Effector CD8-positive, alpha-beta T cell (primary cell): ENCODE measurements at regions not wholly inside any gene's neighbourhood (a gene's known extent, or its start where the extent isn't known, plus 50 kb on each side); places are given as distances from the start of the nearest gene placed in this dataset.

ENCODE experiments used
- DNase-seq: peaks from one replicate; lab custom pipeline; 2025; lab: John Stamatoyannopoulos, UW

DNA sequence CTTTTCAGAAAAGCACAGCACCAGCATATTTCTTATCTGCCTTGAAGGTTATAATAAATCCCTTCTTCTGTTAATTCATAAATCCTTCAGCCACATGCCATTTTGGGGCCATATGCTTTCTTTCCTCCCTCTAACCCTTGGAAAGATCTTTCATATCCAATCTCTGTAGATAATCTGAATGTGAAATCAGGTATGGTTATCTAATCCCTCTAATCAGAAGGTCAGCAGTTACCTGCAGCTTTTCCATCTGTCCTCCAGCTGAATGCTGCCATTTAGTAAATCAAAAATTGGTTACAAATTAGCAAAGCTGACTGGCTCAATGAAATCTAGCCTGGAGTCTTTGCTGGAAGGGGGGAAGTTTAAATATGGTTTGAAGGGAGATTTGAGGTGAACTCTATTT, 230.5 kb downstream of the PIK3C3 start:
- no peak for DNase-seq

DNA sequence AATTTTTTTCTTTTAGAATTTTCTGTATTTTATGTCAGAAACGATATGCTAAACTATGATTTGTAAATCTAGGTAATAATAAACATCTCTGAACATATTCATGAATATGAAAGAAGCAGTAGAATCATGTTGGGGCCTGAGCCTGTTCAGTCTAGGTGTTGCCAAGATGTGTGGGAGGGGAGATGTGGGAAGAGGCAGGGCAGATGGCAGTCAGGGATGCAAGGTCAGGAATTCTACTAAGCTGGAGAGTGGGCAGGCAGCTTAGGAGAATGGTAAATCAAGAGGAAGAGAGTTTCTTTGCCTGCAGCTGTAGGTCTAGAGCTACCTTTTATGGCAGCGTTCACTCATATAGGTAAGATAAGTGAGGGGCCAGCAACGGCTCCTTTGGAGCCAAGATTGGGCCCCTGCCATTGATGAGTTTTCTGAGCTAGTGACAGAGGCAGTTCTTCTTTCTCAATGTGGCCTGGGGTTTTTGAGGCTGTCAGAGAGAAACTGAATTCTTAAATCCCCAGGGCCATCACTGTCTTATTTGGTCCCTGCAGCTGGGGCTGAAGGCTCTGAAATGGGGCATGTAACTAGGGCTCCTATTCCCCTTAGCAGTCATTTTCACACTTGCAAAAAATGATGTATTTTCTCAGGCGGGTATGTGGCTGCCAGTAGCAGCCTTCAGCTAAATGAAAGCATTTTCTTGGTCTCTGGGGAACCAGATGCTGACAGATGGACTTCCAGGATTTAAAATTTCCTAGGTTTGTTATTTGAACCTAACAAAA, 232.8 kb downstream of the PIK3C3 start:
- DNase-seq, result no peak

DNA sequence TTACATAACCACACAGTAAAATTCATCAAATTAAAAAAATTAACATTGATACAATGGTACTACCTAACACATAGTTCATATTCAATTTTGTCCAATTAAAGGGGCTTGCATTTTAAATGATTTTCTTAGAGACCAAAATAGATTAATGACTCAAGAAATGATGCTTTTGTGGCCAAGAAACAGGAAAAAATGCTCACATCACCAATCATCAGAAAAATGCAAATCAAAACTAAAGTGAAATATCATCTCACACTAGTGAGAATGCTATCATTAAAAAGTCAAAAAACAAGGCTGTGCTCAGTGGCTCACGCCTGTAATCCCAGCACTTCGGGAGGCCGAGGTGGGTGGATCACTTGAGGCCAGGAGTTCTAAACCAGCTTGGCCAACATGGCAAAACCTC, 235.6 kb downstream of the PIK3C3 start:
- DNase-seq, result no peak

DNA sequence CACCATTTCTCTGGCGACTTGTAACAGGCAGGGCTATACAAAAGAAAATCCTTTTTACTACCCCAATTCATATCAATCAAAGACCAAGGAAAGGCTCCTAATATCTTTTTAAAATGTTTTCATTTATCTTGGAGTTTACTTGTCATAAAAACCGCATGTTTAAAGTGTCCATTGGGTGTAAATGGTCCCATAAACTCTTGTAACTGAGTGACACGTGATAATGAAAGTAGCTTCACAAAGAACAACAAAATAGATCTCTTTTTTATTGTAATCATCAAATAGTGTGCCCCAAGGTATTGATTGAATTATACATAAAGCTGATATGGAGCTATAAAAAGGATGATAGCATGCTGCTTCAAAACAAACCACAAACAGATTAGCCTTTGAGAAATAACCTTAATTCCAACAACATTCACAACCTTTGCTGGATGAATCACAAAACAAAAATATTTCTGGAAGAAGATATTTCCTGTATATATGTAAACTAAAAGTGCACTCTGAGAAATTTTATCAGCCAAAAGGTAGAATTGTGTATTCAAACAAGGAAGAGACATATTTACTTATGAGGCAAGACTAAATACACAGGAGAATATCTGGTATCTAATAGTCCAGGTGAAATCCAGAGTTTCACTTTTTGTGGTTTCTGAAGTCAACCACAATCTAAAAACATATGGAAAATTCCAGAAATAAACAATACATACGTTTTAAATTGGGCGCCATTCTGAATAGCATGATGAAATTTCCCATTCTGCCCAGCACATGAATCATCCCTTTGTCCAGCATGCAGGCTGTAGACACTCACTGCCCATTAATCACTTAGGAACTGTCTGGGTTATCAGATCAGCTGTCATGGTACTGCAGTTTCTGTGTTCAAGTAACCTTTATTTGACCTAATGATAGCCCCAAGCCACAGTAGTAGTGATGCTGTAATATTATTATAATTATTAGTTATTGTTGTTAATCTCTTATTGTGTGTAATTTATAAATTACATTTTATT, 237.5 kb downstream of the PIK3C3 start:
- DNase-seq, result no peak

DNA sequence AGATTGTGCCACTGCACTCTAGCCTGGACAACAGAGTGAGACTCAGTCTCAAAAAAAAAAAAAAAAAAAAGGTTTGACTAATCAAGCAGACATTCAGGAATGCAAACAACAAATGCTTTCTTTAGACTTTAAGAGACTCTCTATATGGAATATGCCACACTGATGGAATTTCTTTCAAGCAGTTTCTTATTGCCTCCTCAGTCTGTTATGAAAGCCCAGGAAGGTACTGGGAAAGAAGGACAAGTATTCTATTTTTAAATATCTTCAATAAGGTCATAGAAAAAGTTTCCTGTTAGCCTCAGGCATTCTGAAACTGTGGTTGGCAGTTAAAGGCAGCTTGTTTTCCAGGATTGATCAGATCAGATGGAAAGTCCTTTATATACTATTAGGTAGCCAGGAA, 241.6 kb downstream of the PIK3C3 start:
- DNase-seq, result no peak

DNA sequence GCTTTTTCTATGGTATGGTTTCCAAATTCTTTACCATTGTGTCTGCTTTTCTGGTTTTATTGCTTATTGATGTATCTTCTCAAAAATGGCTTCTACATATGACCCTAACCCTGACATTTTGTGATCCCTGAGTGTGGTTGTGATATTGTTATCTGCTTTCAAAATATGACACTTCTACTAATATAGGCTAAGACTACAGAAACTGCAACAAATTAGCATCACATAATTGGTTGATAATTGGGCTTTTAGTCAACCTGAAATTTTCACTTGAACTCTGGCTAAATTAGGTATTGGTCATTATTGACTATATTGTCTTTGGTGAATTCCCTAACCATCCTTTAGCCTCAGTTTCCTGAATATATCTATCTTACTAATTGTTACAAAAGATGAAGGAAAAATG, 246.1 kb downstream of the PIK3C3 start:
- no peak for DNase-seq

DNA sequence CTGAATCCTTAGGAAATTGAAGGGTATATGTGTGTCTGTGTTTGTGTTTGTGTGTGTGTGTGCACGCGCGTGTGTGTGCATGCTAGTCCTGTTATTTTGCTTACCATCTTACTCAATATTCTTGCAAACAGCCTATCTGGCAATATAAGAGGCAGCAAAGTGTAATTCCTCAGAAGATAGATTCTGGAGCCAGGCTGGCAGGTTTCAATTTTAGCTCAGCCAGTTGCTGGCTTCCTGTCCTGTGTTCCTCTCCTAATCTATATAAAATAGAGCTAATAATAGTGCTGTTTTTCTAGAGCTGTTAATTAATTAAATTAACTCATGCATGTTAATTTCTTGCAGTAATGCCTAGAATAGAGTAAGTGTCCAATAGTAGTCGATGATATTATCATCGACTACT, 256.2 kb downstream of the PIK3C3 start:
- no peak for DNase-seq

DNA sequence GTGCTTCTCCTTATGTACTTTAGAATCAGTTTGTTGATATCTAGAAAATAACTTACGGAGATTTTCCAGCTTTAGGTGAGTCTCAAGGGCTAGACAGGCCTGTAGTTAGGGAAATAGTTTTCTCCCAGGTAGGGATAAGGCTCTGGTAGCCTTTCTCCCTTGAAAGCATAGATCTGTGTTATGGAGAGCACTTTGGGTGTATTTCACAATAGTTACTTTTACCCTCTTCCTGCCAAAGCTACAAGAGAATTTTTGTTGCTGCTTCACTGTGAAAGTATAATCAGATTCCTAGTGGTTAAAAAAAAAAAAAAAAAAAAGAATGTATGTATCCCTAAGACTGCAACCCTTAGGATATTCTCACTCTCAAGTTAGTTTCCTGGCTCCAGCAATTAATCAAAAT, 267.5 kb downstream of the PIK3C3 start:
- DNase-seq, result no peak

DNA sequence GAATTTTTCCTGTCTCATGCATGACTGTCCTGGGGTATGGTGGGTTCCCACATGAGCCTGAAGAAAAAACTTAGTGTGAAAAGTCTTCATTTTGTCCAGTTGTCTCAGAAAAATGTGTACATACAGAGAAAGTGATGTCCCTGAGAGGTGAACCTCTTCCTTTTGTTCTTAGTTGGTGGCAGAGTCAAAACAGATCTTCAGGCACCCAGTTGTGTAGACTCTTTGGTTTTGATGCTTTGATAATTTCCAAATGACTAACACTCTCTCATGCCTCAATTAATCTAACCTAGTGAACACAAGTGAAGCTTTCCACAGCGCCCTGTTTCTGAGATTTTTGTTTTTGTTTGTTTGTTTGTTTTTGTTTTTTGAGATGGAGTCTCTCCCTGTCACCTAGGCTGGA, 273.5 kb downstream of the PIK3C3 start:
- no peak for DNase-seq

DNA sequence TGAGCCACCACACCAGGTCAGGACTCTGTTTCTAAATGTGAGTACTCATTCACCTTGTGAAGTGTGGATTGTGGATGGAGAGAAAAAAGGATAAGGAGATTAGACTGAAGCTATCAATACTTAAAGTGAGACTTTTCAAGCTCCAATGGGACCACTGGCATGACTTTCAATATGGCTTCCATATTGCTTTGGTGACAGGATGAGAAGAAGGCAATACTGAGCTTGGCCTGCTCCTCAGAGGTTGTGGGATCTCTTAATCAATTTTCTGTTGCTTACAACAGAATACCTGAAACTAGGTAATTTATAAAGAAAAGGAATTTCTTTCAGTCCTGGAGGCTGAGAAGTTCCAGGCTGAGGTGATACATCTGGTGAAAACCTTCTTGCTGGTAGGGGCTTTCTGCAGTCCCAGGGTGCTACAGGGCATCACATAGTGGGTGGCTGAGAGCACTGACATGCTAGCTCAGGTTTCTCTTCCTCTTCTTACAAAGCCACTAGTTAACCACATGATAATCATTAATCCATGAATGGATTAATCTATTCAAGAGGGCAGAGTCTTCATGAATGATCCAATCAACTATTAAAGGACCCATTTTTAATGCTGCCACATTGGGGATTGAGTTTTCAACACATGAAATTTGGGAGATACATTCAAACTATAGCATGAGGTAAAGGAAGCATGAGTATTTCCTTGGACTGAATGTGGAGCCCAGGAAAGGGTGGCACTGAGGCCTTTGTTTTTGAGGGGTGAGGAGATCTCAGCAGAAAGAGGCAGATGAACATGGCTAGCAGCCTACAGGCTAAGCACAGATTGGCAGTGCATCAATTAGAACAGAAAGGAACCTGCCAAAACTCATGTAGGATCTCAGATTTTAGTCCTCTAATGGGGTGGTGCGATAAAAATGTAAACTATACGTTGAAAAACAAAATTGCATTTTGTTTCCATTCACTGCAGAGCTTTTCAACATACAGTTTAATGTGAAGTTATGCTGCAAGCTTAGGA, 274.5 kb downstream of the PIK3C3 start:
- DNase-seq, result no peak

DNA sequence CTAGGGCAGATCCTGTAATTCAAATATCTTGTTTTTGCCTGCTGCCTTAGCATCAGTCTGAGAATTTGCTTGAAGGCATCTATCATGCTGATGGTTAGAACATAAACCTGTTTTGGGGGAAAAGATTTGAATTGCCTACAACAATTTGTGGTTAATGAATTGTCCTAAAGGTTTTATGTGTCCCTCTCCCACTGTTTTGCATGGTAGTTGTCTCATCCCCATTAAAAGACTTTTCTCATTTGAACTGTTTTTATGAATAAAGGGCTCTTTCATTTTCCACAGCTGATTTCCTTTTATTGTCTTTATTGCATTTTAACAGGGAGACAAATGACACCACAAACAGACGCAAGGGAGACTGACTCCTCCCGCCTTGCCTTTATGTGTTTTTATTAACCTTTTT, 275.6 kb downstream of the PIK3C3 start:
- no peak for DNase-seq

DNA sequence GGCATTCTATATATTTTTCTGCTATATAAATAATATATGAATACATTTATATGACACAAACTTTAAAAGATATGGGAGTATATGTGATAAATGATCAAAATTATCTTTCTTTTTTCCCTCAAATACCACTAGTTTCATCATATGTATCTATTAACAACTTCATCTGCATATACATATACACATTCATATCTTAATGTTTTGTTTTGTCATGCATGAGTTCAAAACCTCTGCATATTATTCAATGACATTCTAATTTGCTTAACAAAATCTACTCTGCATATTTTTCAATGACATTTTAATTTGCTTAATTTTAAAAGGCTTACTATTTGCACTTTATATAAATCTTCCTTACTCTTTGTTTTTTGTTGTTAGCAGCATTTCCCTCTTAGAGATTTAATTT, 276.2 kb downstream of the PIK3C3 start:
- no peak for DNase-seq

DNA sequence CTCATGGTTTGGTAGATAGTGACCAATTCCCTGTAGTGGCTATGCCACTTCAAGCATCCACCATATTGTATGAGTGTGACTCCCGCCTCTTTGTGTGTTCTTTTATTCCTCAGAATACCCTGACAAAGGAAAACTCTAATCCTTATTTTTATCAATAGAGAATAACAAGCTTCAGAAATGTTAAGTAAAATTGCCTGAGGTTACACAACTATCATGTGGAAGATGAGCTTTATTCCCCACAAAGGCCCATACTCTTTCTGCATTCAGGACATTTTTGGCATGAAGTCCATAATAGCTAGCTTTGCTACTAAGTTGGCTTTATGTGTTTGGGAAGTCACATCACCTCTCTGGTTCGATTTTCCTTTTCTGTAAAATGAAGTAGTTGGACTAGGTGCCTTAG, 276.8 kb downstream of the PIK3C3 start:
- no peak for DNase-seq

DNA sequence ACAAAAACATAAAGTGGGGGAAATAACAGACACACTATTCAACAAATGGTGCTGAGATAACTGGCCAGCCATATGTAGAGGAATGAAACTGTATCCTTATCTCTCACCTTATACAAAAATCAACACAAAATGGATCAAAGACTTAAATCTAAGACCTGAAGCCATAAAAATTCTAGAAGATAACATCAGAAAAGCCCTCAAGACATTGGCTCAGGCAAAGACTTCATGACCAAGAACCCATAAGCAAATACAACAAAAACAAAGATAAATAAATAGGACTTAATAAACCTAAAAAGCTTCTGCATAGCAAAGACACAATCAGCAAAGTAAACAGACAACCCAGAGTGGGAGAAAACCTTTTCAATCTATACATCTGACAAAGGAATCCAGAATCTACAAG, 278.9 kb downstream of the PIK3C3 start:
- no peak for DNase-seq

DNA sequence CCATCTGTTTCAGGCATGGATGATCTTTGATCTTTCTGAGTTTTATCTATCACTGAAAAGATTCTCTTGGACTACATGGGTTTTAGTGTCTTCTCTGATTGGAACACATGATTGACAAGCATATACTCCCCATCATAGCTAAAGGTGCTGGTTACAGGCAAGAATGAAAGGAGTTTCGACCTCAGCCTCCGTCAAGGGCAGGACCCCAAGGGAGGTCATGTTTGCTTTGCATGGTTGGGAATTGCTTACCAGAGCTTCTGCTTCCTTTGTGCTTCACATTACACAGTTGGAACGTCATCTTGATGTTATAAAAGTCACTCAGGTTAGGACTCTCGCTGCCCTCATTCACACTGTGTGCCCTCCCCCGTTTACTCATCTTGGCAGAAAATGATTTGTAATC, 287.7 kb downstream of the PIK3C3 start:
- no peak for DNase-seq

DNA sequence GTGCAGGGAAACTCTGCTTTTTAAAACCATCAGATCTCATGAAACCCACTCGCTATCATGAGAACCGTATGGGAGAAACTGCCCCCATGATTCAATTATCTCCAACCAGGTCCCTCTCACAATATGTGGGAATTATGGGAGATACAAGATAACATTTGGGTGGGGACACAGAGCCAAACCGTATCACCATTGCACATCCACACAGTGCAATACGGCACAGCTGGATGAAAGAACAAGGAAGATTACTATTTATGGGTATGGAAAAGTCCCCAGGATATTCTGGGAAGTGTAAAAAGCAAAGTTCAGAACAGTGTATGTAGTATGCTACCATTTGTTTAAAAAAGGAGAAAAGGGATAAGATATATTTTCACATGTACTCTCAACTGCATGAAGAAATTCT, 290.1 kb downstream of the PIK3C3 start:
- DNase-seq, result no peak

DNA sequence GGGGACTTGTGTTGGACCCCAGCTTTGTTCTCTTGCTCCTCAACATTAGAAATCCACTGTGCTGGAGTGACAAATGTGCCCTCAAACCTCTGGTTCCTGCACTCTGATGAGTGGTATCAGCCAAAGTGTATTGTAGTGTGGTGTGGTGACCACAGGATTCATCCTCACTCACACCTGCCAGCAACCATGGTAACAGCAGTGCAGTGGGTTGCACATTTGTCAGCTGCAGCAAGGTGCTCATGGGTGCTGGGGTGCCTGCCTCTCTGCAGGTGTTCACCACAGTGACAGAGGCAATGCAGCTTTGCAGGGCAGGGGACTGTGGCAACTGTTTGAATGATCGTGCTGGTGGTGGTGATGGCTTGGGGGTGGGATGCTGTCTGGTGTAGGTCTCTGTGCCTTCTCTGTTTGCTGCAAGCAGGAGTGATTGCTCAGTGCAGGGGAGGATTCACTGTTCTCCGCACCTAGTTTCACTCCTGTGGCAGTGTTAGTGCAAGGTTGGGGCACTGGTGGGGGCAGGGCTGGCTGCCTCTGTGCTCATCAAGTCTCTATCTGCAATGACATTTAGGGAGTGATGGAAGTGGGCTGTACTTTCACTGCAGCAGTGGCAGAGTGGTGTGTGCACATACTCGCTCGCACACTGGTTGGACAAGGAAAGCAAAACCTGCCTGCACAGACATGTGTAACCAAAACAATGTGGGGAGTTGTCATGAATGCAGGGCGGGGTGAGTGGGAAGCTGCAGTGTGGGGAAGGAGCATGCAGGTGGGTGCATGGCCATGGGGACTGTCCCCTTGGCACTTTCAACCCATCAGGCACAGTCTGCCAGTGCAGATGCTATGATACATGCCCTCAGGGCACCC, 301.1 kb downstream of the PIK3C3 start:
- no peak for DNase-seq

DNA sequence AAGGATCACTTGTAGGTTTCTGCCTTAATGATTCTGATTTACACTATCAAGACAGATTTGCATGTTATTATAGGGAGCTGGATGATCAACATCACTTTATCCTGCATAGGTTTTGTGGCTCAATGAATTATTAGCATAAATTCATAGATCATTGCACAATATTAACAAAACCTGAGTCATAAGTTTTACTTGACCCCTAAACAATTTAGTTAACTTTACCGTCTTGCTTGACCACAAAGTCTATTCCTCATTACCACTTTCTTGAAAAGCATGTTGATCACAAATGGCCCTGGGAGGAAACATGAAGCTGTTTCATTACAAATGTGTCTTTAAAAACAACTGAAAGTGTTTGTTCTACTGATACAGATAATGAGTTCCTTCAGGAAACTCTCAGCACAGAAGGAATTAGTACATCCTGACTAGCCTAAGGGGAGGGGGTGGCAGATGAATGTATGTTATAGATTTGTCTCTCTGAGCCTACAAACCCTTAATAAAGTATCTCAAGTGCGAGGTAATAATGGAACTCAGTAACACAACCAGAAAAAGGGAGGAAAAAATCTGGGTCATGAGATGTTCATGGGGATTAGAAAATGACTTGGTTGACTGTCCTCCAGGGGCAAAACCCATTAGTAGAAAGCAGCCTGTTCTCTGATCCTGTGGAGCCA, 303.4 kb downstream of the PIK3C3 start:
- no peak for DNase-seq

DNA sequence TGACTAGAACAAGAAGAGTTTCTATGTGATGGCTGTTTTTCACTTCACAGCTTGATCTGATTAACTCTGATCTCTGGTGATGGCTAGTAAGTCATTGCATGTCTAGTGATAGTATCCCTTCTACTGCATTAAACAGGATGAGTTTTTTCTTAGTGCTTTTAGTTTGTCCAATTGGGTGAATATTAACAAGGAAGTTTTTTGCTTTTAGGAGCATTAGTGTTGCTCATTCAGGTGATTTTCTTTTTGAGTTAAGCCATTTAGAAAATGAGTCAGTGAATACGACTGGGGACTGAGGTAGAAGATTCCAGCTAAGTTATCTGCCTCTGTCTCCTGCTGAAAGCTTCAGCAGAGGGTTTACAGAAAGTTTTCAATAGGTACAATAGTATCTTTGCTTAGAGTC, 306.7 kb downstream of the PIK3C3 start:
- DNase-seq, result no peak

DNA sequence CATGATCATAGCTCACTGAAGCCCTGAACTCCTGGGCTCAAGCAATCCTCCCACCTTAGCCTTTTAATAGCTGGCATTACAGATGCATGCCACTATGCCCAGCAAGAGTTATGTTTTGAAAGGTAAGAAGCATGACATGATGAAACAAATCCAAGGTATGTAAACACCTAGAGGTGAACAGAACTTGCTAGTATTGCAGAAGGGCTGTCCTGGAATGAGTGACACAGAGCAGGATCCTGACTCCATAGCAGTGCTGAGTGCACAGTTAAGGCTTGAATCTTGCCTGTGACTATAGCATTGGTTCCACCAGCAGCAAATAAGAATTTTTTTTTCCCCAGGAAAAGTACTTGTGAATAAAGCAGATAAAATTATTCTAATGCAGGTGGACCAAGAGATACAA, 309.5 kb downstream of the PIK3C3 start:
- no peak for DNase-seq
